ENCODE measurements at regions not wholly inside any gene's neighbourhood (a gene's known extent, or its start where the extent isn't known, plus 50 kb on each side); places are given as distances from the start of the nearest gene placed in this dataset.

DNA sequence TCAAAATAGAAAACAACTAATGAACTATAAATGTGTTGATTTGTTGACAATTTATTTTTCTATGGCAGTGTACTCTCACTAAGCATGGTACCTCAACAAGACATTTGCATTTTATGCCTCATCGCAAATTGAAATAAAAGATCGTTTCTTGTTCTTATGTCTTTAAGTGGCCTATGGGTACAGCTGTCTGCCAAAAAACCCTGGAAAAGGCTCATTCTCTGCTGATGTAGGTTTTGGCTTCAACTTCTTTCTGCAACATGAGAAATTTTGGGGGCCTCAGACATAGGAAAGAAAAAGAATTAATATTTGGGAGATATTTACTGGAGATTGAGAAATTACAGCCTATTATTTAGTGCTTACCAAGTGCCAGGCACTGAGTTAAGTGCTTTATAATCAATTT is 205.1 kb upstream of the DPP10 start:
- no peak overlapping the region for H3K4me3 ChIP-seq (ENCODE audit: low read depth, poor library complexity, severe bottlenecking)
- no peak for DNase-seq (ENCODE audit: low spot score in 2 of 2)
- intact Hi-C loops (cut with DNase I; ENCODE audit: low total_unique reads): no loop called here
- 75 to 86% methylated on average over 2 of the region's 2 CpGs for WGBS, 2 donors
- TF ChIP-seq, protein P1, sequence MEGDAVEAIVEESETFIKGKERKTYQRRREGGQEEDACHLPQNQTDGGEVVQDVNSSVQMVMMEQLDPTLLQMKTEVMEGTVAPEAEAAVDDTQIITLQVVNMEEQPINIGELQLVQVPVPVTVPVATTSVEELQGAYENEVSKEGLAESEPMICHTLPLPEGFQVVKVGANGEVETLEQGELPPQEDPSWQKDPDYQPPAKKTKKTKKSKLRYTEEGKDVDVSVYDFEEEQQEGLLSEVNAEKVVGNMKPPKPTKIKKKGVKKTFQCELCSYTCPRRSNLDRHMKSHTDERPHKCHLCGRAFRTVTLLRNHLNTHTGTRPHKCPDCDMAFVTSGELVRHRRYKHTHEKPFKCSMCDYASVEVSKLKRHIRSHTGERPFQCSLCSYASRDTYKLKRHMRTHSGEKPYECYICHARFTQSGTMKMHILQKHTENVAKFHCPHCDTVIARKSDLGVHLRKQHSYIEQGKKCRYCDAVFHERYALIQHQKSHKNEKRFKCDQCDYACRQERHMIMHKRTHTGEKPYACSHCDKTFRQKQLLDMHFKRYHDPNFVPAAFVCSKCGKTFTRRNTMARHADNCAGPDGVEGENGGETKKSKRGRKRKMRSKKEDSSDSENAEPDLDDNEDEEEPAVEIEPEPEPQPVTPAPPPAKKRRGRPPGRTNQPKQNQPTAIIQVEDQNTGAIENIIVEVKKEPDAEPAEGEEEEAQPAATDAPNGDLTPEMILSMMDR (IDR thresholded peaks at IDR 0.05): no peak
- TF ChIP-seq POLR2A (IDR thresholded peaks at IDR 0.05): no peak

DNA sequence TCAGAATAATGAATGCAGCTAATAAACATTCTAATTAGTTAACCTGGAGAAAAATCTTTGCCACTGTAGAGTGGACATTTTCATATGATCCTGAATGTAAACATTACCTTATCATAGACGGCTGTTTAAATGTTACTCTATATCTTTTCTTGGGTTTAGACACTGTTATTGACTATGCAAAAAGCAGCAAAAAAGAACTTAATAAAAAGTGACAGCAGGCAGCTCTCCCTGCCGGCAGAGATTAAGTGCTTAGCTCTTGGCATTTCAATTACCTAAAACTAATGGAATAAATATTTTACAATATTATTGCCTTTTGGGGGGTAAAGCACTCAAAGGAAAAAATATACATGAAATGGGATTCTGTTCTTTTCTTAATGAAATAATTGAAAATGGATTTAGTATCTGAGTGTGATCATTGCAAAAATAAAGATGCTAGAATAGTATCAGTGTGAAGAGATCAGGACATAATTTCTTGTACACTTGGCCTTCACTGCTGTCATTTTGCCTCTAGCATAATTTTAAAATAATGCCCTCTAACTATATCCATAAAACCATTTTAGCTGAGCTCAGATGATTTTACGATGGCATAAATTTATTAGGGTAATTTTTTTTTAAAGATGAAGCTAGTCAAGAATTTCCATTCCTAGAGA is 203.4 kb upstream of the DPP10 start:
- intact Hi-C loops (cut with DNase I; ENCODE audit: low total_unique reads): no loop called here
- DNase-seq (ENCODE audit: low spot score in 2 of 2): no peak
- WGBS, 2 donors: 54 to 60% methylated on average over 3 of the region's 3 CpGs
- no peak overlapping the region for H3K4me3 ChIP-seq (ENCODE audit: low read depth, poor library complexity, severe bottlenecking)
- no peak for TF ChIP-seq POLR2A (IDR thresholded peaks at IDR 0.05)
- TF ChIP-seq, protein P1 (IDR thresholded peaks at IDR 0.05): no peak

DNA sequence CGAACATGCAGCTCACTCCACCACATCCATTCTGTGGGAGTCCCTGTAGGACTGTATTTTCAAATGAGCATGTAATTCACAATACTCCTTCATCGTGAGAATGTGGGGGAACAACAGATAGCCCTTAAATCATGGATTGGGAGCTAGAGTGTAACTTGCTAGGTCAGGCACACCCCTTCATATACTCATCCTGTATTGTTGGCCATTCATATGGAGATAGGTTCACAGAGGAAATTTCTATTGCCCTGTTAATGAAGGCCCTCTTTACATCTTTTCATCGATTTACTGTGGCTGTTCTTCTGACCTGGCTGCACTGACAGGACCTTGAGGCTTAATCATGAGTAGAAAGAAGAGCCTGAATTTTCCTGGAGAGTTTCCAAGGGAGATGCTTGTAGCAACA is 193.8 kb upstream of the DPP10 start:
- WGBS, 2 donors: 63 to 64% methylated on average over 3 of the region's 3 CpGs
- no peak for DNase-seq (ENCODE audit: low spot score in 2 of 2)
- no peak overlapping the region for H3K4me3 ChIP-seq (ENCODE audit: low read depth, poor library complexity, severe bottlenecking)
- intact Hi-C loops (cut with DNase I; ENCODE audit: low total_unique reads): no loop called here
- TF ChIP-seq POLR2A (IDR thresholded peaks at IDR 0.05): no peak
- TF ChIP-seq, protein P1 (IDR thresholded peaks at IDR 0.05): no peak

- DNase-seq (ENCODE audit: low spot score in 2 of 2): no peak
- TF ChIP-seq, protein P1 (IDR thresholded peaks at IDR 0.05): no peak
- no peak for TF ChIP-seq POLR2A (IDR thresholded peaks at IDR 0.05)
- WGBS, 2 donors: 81 to 90% methylated on average over 1 of the region's 1 CpG
- intact Hi-C loops (cut with DNase I; ENCODE audit: low total_unique reads): no loop called here
- H3K4me3 ChIP-seq (ENCODE audit: low read depth, poor library complexity, severe bottlenecking): no peak overlapping the region
These were observed 189.7 kb upstream of the DPP10 start for GRCh38 chr2:114252713-114253112.

DNA sequence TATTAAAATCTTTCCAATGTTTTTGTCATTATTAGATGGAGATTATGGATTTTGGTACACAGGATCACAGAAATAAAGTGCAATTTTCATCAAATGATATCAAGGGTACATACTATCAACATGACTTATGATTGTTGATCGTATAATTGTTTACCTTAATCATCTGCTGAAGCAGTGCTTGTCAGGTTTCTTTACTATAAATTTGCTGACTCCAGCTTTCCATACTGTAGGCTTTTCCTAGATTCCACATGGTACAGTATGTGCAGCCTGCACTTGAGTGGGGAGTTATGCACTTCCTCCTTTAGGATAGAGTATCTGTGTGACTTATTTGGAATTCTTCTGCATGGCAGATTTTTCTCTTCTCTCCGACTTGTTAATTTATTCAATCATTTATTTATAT is 187.6 kb upstream of the DPP10 start:
- no peak for DNase-seq (ENCODE audit: low spot score in 2 of 2)
- 61 to 86% methylated on average over 2 of the region's 2 CpGs for WGBS, 2 donors
- no peak overlapping the region for H3K4me3 ChIP-seq (ENCODE audit: low read depth, poor library complexity, severe bottlenecking)
- TF ChIP-seq POLR2A (IDR thresholded peaks at IDR 0.05): no peak
- TF ChIP-seq, protein P1 (IDR thresholded peaks at IDR 0.05): no peak
- intact Hi-C loops (cut with DNase I; ENCODE audit: low total_unique reads): no loop called here

- WGBS, 2 donors: 93 to 94% methylated on average over 3 of the region's 3 CpGs
- no peak overlapping the region for H3K4me3 ChIP-seq (ENCODE audit: low read depth, poor library complexity, severe bottlenecking)
- TF ChIP-seq, protein P1 (IDR thresholded peaks at IDR 0.05): no peak
- TF ChIP-seq POLR2A (IDR thresholded peaks at IDR 0.05): no peak
- no peak for DNase-seq (ENCODE audit: low spot score in 2 of 2)
- intact Hi-C loops (cut with DNase I; ENCODE audit: low total_unique reads): no loop called here
These were observed 183.1 kb upstream of the DPP10 start for GRCh38 chr2:114259389-114259788.

Measured in lower leg skin (tissue), 4 donors.